ENCODE measurements at regions not wholly inside any gene's neighbourhood (a gene's known extent, or its start where the extent isn't known, plus 50 kb on each side); places are given as distances from the start of the nearest gene placed in this dataset.

GRCh38 chr18:51610481-51610880 is 413.0 kb upstream of the MEX3C start:
- H3K36me3 ChIP-seq = no peaks in the 10 kb centered on the region
- H3K4me1 ChIP-seq (ENCODE audit: low read depth) = no peaks in the 10 kb centered on the region
- TF ChIP-seq, protein P1, sequence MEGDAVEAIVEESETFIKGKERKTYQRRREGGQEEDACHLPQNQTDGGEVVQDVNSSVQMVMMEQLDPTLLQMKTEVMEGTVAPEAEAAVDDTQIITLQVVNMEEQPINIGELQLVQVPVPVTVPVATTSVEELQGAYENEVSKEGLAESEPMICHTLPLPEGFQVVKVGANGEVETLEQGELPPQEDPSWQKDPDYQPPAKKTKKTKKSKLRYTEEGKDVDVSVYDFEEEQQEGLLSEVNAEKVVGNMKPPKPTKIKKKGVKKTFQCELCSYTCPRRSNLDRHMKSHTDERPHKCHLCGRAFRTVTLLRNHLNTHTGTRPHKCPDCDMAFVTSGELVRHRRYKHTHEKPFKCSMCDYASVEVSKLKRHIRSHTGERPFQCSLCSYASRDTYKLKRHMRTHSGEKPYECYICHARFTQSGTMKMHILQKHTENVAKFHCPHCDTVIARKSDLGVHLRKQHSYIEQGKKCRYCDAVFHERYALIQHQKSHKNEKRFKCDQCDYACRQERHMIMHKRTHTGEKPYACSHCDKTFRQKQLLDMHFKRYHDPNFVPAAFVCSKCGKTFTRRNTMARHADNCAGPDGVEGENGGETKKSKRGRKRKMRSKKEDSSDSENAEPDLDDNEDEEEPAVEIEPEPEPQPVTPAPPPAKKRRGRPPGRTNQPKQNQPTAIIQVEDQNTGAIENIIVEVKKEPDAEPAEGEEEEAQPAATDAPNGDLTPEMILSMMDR (IDR thresholded peaks at IDR 0.05; ENCODE audit: low read depth, low read length) = no peak
- no peak overlapping the region for H3K4me3 ChIP-seq
- DNase-seq (ENCODE audit: low read depth in 1 of 2, low spot score in 1 of 2) = no peak
- H3K9me3 ChIP-seq (ENCODE audit: low read depth) = no peaks in the 10 kb centered on the region
- no peak overlapping the region for H3K27ac ChIP-seq
- peaks cover 86% of the 10 kb centered on the region for H3K27me3 ChIP-seq

DNA sequence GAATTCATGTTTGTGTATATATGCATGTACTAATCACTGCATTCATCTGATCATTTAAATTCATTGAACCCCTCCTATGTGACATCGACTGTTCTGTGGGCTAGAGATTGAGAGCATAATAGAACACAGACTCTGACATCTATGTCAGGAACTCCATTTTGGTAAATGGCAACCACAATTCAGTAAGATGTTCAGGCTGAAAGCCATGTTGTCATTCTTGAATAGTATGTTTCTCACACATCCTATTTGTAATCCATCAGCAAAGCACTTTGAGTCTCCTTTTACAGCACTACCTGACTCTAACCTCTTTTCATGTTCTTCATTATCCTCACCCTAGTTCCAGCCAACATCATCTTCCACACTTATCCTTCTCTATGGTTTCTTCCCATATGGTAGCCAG is 413.8 kb upstream of the MEX3C start:
- TF ChIP-seq, protein P1 (IDR thresholded peaks at IDR 0.05; ENCODE audit: low read depth, low read length) = no peak
- DNase-seq (ENCODE audit: low read depth in 1 of 2, low spot score in 1 of 2) = no peak

GRCh38 chr18:51614033-51614432 is 416.6 kb upstream of the MEX3C start:
- no peak overlapping the region for H3K4me3 ChIP-seq
- H3K4me1 ChIP-seq (ENCODE audit: low read depth) = no peaks in the 10 kb centered on the region
- no peaks in the 10 kb centered on the region for H3K36me3 ChIP-seq
- H3K9me3 ChIP-seq (ENCODE audit: low read depth) = no peaks in the 10 kb centered on the region
- TF ChIP-seq, protein P1 (IDR thresholded peaks at IDR 0.05; ENCODE audit: low read depth, low read length) = no peak
- H3K27me3 ChIP-seq = peaks cover 61% of the 10 kb centered on the region
- peak; percentile 35 to 95 for DNase-seq (ENCODE audit: low read depth in 1 of 2, low spot score in 1 of 2)
- no peak overlapping the region for H3K27ac ChIP-seq

More for the DNA sequence above, 413.8 kb upstream of the MEX3C start:
- H3K4me1 ChIP-seq (ENCODE audit: low read depth) = no peaks in the 10 kb centered on the region
- no peak overlapping the region for H3K4me3 ChIP-seq
- peaks cover 81% of the 10 kb centered on the region for H3K27me3 ChIP-seq
- no peaks in the 10 kb centered on the region for H3K9me3 ChIP-seq (ENCODE audit: low read depth)
- H3K27ac ChIP-seq = no peak overlapping the region
- no peaks in the 10 kb centered on the region for H3K36me3 ChIP-seq

DNA sequence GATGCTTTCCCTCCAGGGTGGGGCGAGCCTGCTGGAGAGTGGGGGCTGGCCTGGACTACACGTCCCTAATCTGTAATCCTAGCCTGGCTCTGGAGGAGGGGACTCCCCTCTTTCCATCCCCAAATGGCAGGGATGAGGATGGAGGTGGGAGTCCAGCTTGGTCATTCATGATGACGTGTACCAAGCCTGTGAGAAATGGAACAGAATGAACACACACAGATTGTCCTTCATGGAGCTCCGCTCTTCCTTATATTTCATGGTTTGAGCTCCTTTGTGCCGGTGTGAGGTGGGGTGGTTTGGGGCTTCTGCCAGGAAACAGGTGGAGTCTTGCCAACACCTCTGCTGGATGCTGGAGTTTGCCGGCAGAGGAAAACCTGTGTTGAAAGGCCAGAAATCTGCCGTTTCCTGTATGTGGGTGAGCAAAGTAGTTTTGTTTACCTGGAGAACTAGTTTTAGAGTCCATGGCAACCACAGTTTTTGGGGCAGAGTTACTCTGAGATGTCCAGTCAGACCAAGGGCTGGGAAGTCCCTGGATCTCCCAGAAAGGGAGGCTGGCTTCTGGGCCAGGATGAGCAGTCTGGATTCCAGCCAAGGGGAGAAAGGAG is 417.6 kb upstream of the MEX3C start:
- no peak overlapping the region for H3K4me3 ChIP-seq
- TF ChIP-seq, protein P1 (IDR thresholded peaks at IDR 0.05; ENCODE audit: low read depth, low read length) = no peak
- peaks cover 50% of the 10 kb centered on the region for H3K27me3 ChIP-seq
- no peaks in the 10 kb centered on the region for H3K9me3 ChIP-seq (ENCODE audit: low read depth)
- DNase-seq (ENCODE audit: low read depth in 1 of 2, low spot score in 1 of 2) = peak in 1 of 2 donors; percentile 41
- H3K4me1 ChIP-seq (ENCODE audit: low read depth) = no peaks in the 10 kb centered on the region
- no peak overlapping the region for H3K27ac ChIP-seq
- H3K36me3 ChIP-seq = no peaks in the 10 kb centered on the region

DNA sequence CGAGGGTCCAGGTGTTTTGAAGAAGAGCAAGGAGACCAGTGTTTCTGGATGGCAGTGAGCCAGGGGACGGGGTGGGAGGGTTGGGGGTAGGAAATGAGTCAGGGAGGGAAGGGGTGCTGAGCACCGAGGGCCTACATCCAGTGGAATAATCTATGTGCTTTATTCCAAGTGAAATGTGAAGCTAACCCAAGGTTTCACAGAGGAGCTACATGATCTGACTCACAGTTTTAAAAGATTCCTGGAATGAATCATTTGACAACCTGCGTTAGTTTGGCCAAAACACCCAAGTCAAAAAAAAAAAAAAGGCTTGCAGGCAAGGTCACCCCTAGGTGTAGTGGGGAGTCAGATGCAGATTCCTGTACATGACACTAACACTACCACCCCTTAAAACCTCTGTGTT is 419.7 kb upstream of the MEX3C start:
- H3K36me3 ChIP-seq = no peaks in the 10 kb centered on the region
- no peak overlapping the region for H3K27ac ChIP-seq
- no peak overlapping the region for H3K4me3 ChIP-seq
- TF ChIP-seq, protein P1 (IDR thresholded peaks at IDR 0.05; ENCODE audit: low read depth, low read length) = no peak
- H3K4me1 ChIP-seq (ENCODE audit: low read depth) = no peaks in the 10 kb centered on the region
- no peaks in the 10 kb centered on the region for H3K9me3 ChIP-seq (ENCODE audit: low read depth)
- peak in 1 of 2 donors; percentile 42 for DNase-seq (ENCODE audit: low read depth in 1 of 2, low spot score in 1 of 2)
- peaks cover 37% of the 10 kb centered on the region for H3K27me3 ChIP-seq
